GM12874 (cell line): ENCODE measurements at regions not wholly inside any gene's neighbourhood (a gene's known extent, or its start where the extent isn't known, plus 50 kb on each side); places are given as distances from the start of the nearest gene placed in this dataset.

ENCODE experiments used
- CTCF ChIP-seq: IDR thresholded peaks from 2 replicates; pipeline ENCODE4 v1.5.1; 2011; ENCODE audit warnings: low read depth, mild to moderate bottlenecking, control low read depth, low read length, moderate library complexity; ENCODE audit not compliant: insufficient read depth

- no peak for TF ChIP-seq CTCF
These were observed 114.2 kb downstream of the FCRL5 start for GRCh38 chr1:157438146-157438545.

- TF ChIP-seq CTCF = no peak
These were observed 115.0 kb downstream of the FCRL5 start for GRCh38 chr1:157437296-157437695.

GRCh38 chr1:157431751-157432150, 120.6 kb downstream of the FCRL5 start:
- no peak for TF ChIP-seq CTCF

- no peak for TF ChIP-seq CTCF
These were observed 122.6 kb downstream of the FCRL5 start for GRCh38 chr1:157429601-157430240.

GRCh38 chr1:157419845-157420542, 132.3 kb downstream of the FCRL5 start:
- no peak for TF ChIP-seq CTCF

- no peak for TF ChIP-seq CTCF
These were observed 133.7 kb downstream of the FCRL5 start for GRCh38 chr1:157418659-157419058.

GRCh38 chr1:157418231-157418630, 134.1 kb downstream of the FCRL5 start:
- no peak for TF ChIP-seq CTCF
